Kidney epithelial cell (primary cell): ENCODE measurements at regions not wholly inside any gene's neighbourhood (a gene's known extent, or its start where the extent isn't known, plus 50 kb on each side); places are given as distances from the start of the nearest gene placed in this dataset.

Experiments used
- DNase-seq: peaks from one replicate; pipeline ENCODE4 v3.0.0-alpha.2; 2010; ENCODE audit warnings: low read depth
- H3K27me3 ChIP-seq: 2 replicates; pipeline ENCODE4 v1.6.0; 2011; ENCODE audit warnings: low read length; ENCODE audit not compliant: control insufficient read depth, insufficient read depth
- H3K36me3 ChIP-seq: 2 replicates; pipeline ENCODE4 v1.5.1; 2011; ENCODE audit warnings: low read length; ENCODE audit not compliant: control insufficient read depth, insufficient read depth
- H3K4me3 ChIP-seq: 2 replicates; pipeline ENCODE4 v1.5.1; 2011; ENCODE audit warnings: low read depth, mild to moderate bottlenecking, control low read depth, low read length
- TF ChIP-seq, protein P1 (sequence below): IDR thresholded peaks from 2 replicates; pipeline ENCODE4 v1.5.1; 2011; ENCODE audit warnings: mild to moderate bottlenecking, moderate library complexity, low read length, control low read depth, inconsistent platforms; ENCODE audit not compliant: insufficient read depth, poor library complexity, severe bottlenecking

DNA sequence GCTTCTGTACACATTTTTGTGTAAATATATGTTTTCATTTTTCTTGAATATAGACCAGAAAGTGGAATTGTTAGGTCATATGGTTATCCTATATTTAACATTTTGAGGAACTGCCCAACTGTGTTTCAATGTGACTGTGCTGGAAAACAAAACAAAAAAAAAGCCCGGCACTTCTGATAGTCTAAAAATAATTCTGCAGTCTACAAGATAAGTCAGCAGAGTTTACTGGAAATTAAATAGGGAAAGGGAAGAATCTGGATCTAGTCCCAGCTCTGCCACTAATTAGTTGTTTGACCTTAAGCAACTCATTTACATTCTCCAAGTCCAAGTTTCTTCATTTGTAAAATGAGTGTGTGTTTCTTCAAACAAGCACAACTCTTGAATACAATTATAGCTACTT, 869.1 kb upstream of the B3GALT2 start:
- Histone ChIP-seq H3K36me3 (no peaks in the 10 kb centered on the region), H3K4me3 (no peak overlapping the region), H3K27me3 (no peaks in the 10 kb centered on the region)
- no peak for DNase-seq
- TF ChIP-seq, protein P1, sequence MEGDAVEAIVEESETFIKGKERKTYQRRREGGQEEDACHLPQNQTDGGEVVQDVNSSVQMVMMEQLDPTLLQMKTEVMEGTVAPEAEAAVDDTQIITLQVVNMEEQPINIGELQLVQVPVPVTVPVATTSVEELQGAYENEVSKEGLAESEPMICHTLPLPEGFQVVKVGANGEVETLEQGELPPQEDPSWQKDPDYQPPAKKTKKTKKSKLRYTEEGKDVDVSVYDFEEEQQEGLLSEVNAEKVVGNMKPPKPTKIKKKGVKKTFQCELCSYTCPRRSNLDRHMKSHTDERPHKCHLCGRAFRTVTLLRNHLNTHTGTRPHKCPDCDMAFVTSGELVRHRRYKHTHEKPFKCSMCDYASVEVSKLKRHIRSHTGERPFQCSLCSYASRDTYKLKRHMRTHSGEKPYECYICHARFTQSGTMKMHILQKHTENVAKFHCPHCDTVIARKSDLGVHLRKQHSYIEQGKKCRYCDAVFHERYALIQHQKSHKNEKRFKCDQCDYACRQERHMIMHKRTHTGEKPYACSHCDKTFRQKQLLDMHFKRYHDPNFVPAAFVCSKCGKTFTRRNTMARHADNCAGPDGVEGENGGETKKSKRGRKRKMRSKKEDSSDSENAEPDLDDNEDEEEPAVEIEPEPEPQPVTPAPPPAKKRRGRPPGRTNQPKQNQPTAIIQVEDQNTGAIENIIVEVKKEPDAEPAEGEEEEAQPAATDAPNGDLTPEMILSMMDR, result no peak

DNA sequence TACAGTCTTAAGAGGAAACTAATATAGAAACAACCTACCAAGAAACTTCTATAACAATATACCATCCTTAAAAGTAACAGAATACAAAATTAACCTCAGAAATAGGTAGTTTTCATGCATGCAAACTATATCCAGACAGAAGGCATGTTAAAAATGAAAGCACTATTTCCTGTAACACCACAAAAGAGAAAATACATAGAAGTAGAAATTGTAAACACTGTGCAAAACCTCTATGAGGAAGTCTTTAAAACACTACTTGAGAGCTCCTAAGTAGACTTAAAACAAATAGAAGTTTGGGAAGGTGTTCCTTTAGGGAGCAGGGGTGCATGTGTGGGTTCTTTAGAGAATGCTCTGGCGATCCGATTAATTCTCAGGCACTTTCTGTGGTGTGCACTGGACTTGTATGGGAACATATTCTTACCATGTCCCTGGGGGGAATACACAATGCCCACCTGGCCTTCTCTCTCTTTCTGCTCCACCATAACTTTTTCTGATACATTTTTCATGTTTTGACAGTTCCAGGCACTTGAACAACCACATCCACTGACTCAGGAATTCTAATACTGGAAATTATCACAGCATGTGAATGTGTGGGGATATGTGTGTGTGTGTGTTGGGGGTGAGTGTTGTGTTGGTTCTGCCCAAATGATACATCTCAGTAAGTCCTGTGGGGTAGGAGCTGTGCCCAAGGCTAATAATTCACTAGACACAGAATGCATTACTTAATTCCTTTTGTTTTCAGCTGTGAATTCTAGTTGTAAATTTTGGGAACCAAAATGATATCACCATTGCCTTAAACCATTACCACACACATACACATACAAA, 866.3 kb upstream of the B3GALT2 start:
- Histone ChIP-seq H3K36me3 (no peaks in the 10 kb centered on the region), H3K27me3 (no peaks in the 10 kb centered on the region), H3K4me3 (no peak overlapping the region)
- DNase-seq, result no peak
- TF ChIP-seq, protein P1, result no peak

DNA sequence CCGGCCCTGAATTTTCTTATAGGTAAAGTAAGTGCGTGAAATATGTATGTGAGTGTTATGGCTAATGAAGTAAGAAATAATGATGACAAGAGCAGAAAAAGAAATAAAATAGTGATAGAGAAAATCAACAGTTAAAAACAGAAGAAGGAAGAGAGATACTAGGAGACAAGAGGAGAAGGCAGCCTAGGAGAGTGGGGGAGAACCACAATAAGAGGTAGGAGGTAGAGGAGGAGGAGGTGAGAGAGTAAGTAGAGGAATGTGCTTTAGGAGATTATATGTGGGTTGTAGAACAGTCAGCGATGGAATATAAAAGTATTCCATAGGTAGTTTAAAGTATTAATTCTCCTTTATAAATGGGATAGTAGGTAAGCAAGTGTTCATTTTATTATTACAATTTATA, 861.5 kb upstream of the B3GALT2 start:
- Histone ChIP-seq H3K4me3 (no peak overlapping the region), H3K36me3 (no peaks in the 10 kb centered on the region), H3K27me3 (no peaks in the 10 kb centered on the region)
- DNase-seq, result no peak
- TF ChIP-seq, protein P1, result no peak

DNA sequence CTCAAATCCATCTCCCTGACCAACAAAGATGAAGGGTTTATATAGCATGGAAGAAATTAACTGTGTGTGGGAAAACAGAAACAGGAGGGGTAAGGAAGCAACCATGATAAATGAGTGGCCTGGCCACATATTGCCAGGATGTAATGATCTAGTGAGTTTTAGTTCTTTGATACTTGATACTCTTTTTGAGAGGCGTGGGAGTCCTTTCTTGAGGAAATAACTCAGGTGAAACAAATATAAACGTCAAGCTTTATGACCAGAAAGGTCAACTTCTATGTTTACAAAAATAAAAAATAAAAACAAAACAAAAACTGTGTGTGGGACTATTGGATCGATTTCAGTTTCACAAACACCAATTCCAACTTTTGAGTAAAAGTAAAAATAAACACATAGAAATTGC, 860.8 kb upstream of the B3GALT2 start:
- no peak for DNase-seq
- Histone ChIP-seq H3K36me3 (no peaks in the 10 kb centered on the region), H3K27me3 (no peaks in the 10 kb centered on the region), H3K4me3 (no peak overlapping the region)
- TF ChIP-seq, protein P1, result no peak

DNA sequence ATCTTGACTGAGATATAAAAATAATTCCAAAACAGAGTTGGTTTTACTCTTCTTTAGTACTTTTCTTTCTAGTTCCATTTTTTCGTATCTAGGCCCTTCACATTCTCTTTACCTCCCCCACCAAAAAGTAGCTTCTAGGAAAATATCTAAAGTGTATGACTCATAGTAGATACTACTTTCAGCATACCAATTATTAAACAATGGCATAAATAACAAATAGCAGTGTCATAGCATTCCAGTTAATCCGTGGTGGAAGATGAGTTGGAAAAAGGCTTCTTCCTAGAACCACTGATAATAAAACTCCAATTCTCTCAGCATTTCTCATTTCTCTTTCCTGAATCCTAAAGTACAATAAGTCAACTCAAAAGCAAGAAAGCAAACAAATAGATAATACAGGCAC, 859.0 kb upstream of the B3GALT2 start:
- Histone ChIP-seq H3K4me3 (no peak overlapping the region), H3K27me3 (no peaks in the 10 kb centered on the region), H3K36me3 (no peaks in the 10 kb centered on the region)
- TF ChIP-seq, protein P1, result no peak
- no peak for DNase-seq

DNA sequence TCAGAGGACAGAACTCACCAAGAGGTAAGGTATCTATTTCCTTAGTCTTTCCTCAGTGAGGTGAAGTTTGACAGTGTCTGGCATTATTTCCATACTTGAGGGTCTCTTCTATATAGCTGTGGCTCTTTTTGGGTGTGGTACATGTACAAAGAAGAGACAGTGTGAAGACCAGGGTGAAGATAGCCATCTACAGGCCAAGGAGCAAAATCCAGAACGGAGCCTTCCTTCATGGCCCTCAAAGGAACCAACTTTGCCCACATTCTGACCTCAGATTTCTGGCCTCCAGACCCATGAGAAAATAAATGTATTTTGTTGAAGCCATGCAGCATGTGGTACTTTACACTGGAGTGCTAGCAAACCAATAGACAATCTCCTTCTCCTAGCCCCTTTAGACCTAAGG, 858.5 kb upstream of the B3GALT2 start:
- no peaks in the 10 kb centered on the region for H3K27me3 ChIP-seq
- TF ChIP-seq, protein P1, result no peak
- no peak for DNase-seq

More for the DNA sequence above, 858.5 kb upstream of the B3GALT2 start:
- H3K36me3 ChIP-seq, result no peaks in the 10 kb centered on the region
- no peak overlapping the region for H3K4me3 ChIP-seq
